Prostate gland (tissue), 2 donors: ENCODE measurements at regions not wholly inside any gene's neighbourhood (a gene's known extent, or its start where the extent isn't known, plus 50 kb on each side); places are given as distances from the start of the nearest gene placed in this dataset.

Experiments
- DNase-seq: peaks from one replicate; pipeline ENCODE4 v3.0.0-alpha.2; 2019; ENCODE audit warnings: low spot score
- H3K27ac ChIP-seq, 2 donors: fragments of 200-600 bp; sonication (generic); 2 replicates each; pipeline ENCODE4 v1.5.1; 2017 to 2019
- H3K27me3 ChIP-seq: fragments of 200-600 bp; sonication (generic); replicated peaks from 2 replicates; pipeline ENCODE4 v1.5.1; 2019; ENCODE audit not compliant: insufficient read depth
- H3K36me3 ChIP-seq, 2 donors: fragments of 200-600 bp; sonication (generic); 1 replicate in 1 of 2; 2 replicates in 1 of 2; pipeline versions ENCODE4 v1.5.1 to v1.8.1; 2017 to 2019
- H3K4me1 ChIP-seq: fragments of 200-600 bp; sonication (generic); replicated peaks from 2 replicates; pipeline ENCODE4 v1.5.1; 2019
- H3K4me3 ChIP-seq, 2 donors: fragments of 200-600 bp; sonication (generic); 2 replicates each; pipeline ENCODE4 v1.5.1; 2017 to 2019
- H3K9me3 ChIP-seq: fragments of 200-600 bp; sonication (generic); 2 replicates; pipeline ENCODE4 v1.5.1; 2017
- CTCF ChIP-seq, 4 experiments: fragments of 200-600 bp in 2 of 4; fragments of 450-650 bp in 2 of 4; sonication (generic) in 2 of 4; IDR thresholded peaks; 1 replicate in 3 of 4; 2 replicates in 1 of 4; pipeline ENCODE4 v1.5.1; 2016 to 2019; ENCODE audit warnings: antibody characterized with exemption in 4 of 4, mild to moderate bottlenecking in 2 of 4, moderate library complexity in 2 of 4
- POLR2A ChIP-seq: fragments of 450-650 bp; IDR thresholded peaks from one replicate; pipeline ENCODE4 v1.6.1; 2016; ENCODE audit warnings: antibody characterized with exemption, mild to moderate bottlenecking
- POLR2AphosphoS5 ChIP-seq: sonication (generic); formaldehyde crosslinking; IDR thresholded peaks from one replicate; pipeline ENCODE4 v1.6.1; 2017; ENCODE audit warnings: antibody characterized with exemption
- WGBS: methylation state at CpG from one replicate; pipeline ENCODE4 v1.1.5; 2018; 5-methylcytosine and 5-hydroxymethylcytosine counted together
- intact Hi-C: fragments of 100-400 bp; cut with DNase I; formaldehyde crosslinking; loops from one replicate; pipeline ENCODE4 v1.14.2; 2022

GRCh38 chr4:15130441-15130840 lies 128.2 kb downstream of the CPEB2 start:
- no peak for TF ChIP-seq POLR2AphosphoS5
- TF ChIP-seq POLR2A: no peak
- TF ChIP-seq CTCF (IDR thresholded peaks at IDR 0.05): no peak
- Histone ChIP-seq H3K27ac (no peak overlapping the region), H3K9me3 (no peaks in the 10 kb centered on the region), H3K4me1 (no peaks in the 10 kb centered on the region), H3K36me3 (no peaks in the 10 kb centered on the region), H3K27me3 (no peaks in the 10 kb centered on the region), H3K4me3 (no peak overlapping the region)
- WGBS: 77% methylated on average over 2 of the region's 2 CpGs
- no peak for DNase-seq
- intact Hi-C loops: no loop called here

- TF ChIP-seq POLR2AphosphoS5: no peak
- TF ChIP-seq POLR2A: no peak
- TF ChIP-seq CTCF (IDR thresholded peaks at IDR 0.05): no peak
- Histone ChIP-seq H3K27ac (no peak overlapping the region), H3K9me3 (no peaks in the 10 kb centered on the region), H3K36me3 (no peaks in the 10 kb centered on the region), H3K4me3 (no peak overlapping the region), H3K4me1 (no peaks in the 10 kb centered on the region), H3K27me3 (no peaks in the 10 kb centered on the region)
- intact Hi-C loops: no loop called here
- 57% methylated on average over 7 of the region's 7 CpGs for WGBS
- DNase-seq: no peak
Observed at GRCh38 chr4:15131551-15131950, 129.3 kb downstream of the CPEB2 start.

GRCh38 chr4:15132739-15133138 lies 130.5 kb downstream of the CPEB2 start:
- Histone ChIP-seq H3K4me3 (no peak overlapping the region), H3K9me3 (no peaks in the 10 kb centered on the region), H3K27ac (no peak overlapping the region), H3K36me3 (no peaks in the 10 kb centered on the region), H3K27me3 (no peaks in the 10 kb centered on the region), H3K4me1 (no peaks in the 10 kb centered on the region)
- DNase-seq: no peak
- TF ChIP-seq POLR2AphosphoS5 (no peak), CTCF (IDR thresholded peaks at IDR 0.05) (no peak), POLR2A (no peak)
- intact Hi-C loops: no loop called here
- WGBS: 45% methylated on average over 4 of the region's 4 CpGs

GRCh38 chr4:15139599-15139998 lies 137.3 kb downstream of the CPEB2 start:
- H3K27me3 ChIP-seq: no peaks in the 10 kb centered on the region
- DNase-seq: no peak
- intact Hi-C loops: no loop called here
- H3K9me3 ChIP-seq: no peaks in the 10 kb centered on the region
- no peak overlapping the region for H3K27ac ChIP-seq
- H3K4me1 ChIP-seq: no peaks in the 10 kb centered on the region
- H3K4me3 ChIP-seq: no peak overlapping the region
- H3K36me3 ChIP-seq: no peaks in the 10 kb centered on the region
- TF ChIP-seq CTCF (IDR thresholded peaks at IDR 0.05) (no peak), POLR2AphosphoS5 (no peak)
- WGBS: 100% methylated on average over 1 of the region's 1 CpG

- 86% methylated on average over 1 of the region's 1 CpG for WGBS
- no peaks in the 10 kb centered on the region for H3K9me3 ChIP-seq
Observed at GRCh38 chr4:15142201-15142600, 139.9 kb downstream of the CPEB2 start.

More at GRCh38 chr4:15142201-15142600, 139.9 kb downstream of the CPEB2 start:
- Histone ChIP-seq H3K4me1 (peaks cover 3% of the 10 kb centered on the region), H3K27ac (no peak overlapping the region), H3K4me3 (no peak overlapping the region), H3K27me3 (no peaks in the 10 kb centered on the region), H3K36me3 (no peaks in the 10 kb centered on the region)
- intact Hi-C loops: no loop called here
- TF ChIP-seq CTCF (IDR thresholded peaks at IDR 0.05): no peak
- TF ChIP-seq POLR2A: no peak
- TF ChIP-seq POLR2AphosphoS5: no peak
- DNase-seq: no peak
